ENCODE measurements at regions not wholly inside any gene's neighbourhood (a gene's known extent, or its start where the extent isn't known, plus 50 kb on each side); places are given as distances from the start of the nearest gene placed in this dataset.

DNA sequence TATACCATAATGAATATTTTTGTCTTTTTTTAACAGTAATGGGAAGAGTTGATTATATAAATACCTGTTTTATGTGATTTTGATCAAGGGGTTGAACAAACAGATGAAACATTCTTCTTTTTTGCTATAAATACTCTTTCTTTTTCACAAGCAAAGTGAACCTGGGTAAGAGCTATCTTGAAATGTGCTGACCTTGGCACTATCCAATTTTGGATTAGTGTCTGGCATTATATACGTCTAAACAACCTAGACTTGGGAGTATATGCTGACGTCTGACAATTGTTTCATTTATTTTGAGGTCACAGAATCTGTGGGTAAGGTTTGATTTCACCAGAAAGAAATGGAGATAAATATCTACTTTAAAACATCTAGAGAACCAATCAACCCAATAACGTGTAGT is 716.0 kb upstream of the STXBP6 start:
- no peak for DNase-seq (ENCODE audit: low read depth)
- TF ChIP-seq, protein P1, sequence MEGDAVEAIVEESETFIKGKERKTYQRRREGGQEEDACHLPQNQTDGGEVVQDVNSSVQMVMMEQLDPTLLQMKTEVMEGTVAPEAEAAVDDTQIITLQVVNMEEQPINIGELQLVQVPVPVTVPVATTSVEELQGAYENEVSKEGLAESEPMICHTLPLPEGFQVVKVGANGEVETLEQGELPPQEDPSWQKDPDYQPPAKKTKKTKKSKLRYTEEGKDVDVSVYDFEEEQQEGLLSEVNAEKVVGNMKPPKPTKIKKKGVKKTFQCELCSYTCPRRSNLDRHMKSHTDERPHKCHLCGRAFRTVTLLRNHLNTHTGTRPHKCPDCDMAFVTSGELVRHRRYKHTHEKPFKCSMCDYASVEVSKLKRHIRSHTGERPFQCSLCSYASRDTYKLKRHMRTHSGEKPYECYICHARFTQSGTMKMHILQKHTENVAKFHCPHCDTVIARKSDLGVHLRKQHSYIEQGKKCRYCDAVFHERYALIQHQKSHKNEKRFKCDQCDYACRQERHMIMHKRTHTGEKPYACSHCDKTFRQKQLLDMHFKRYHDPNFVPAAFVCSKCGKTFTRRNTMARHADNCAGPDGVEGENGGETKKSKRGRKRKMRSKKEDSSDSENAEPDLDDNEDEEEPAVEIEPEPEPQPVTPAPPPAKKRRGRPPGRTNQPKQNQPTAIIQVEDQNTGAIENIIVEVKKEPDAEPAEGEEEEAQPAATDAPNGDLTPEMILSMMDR (conservative IDR thresholded peaks at IDR 0.05; ENCODE audit: low read depth, low read length): no peak

DNA sequence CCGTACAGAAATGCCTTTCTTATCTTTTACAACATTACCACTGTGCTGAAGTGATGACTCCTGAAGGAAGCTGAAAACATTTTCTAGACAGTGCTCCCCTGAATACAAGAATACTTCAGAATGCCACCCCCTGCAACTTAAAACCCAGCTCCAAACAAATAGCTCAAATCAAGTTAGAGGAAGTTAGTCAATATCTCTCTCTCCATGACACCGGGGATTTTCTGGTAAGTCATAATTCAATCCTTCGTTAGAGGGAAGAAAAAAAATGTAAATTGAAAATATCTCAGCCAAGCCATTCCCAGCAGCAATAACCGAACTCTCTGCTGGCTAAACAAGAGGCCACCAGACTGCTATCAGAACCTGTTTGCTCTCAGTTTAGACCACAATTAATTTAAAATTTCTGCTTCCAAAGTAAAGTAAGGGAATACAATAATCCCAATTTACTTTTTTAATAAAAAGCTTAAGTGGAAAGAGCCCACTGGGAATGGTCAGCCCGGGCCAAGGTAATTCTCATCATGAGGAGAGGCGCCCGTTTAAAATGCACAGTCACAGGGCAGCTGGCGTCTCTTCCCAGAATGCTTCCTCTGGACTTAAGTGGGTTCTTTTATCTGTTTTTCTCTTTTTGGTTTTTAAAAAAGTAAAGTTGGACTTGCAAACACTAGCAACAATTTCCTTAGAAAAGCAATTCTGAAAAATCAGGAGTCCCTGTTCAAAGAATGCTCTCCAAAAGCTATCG is 710.1 kb upstream of the STXBP6 start:
- TF ChIP-seq, protein P1 (conservative IDR thresholded peaks at IDR 0.05; ENCODE audit: low read depth, low read length): no peak
- DNase-seq (ENCODE audit: low read depth): no peak
- no peak overlapping the region for H3K4me3 ChIP-seq (ENCODE audit: low read depth, low read length)

More for the DNA sequence above, 716.0 kb upstream of the STXBP6 start:
- no peak overlapping the region for H3K4me3 ChIP-seq (ENCODE audit: low read depth, low read length)

DNA sequence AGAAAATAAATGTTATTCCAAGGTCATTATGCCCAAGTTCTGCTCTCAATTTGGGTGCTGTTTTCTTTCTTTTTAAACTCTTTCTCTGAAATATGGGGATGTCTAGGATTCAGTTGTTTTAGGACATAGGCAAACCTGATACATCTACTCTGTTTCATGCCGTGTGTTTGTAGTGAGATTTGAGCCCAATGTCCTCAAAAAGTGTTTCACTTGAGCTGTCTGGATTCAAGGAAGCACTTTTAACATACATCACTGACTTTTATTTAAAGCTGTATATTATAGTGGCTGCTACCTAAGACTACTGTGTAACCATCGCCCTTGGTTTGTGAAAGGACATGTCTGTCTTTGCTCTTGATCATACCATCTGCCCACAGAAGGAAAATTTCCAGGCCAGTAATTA is 709.3 kb upstream of the STXBP6 start:
- H3K4me3 ChIP-seq (ENCODE audit: low read depth, low read length): no peak overlapping the region
- TF ChIP-seq, protein P1 (conservative IDR thresholded peaks at IDR 0.05; ENCODE audit: low read depth, low read length): no peak
- DNase-seq (ENCODE audit: low read depth): no peak

DNA sequence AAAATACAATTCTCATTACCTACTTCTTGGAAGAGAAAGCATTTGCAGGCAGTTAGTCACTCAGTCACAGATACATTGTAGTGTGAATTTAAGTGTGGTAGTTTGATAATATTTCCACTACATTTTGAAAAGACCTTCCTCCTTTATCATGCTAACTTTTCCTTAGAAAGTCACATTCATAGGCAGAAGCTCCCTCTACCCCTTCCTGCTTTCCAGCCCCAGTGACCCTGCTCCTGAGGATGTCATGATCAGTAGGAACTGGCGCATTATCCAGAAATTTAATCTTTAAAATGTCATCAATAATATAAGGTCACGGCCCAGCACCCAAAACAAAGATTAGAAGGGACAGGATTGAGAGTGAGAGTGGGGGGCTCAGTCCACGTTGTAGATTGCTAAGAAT is 707.4 kb upstream of the STXBP6 start:
- H3K4me3 ChIP-seq (ENCODE audit: low read depth, low read length): no peak overlapping the region
- DNase-seq (ENCODE audit: low read depth): no peak
- TF ChIP-seq, protein P1 (conservative IDR thresholded peaks at IDR 0.05; ENCODE audit: low read depth, low read length): no peak

DNA sequence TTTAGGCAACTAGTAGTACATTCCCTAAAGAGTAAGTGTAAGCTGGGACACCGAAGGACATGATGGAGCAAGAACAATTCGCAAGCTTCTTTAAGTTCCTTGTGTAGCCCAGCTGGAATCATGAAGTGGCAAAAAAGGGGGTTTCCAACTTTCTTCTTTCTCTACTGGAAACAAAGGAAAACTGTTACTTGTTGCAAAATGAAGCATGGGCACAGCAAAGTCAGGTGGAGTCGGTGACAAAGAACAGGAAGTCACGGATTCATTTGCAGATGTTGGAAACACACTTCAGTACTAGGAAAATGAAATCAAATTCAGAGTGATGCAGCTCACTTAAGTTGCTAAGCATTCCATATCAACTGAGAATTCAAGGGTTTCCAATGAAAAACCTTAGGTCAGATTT is 706.9 kb upstream of the STXBP6 start:
- DNase-seq (ENCODE audit: low read depth): no peak
- TF ChIP-seq, protein P1 (conservative IDR thresholded peaks at IDR 0.05; ENCODE audit: low read depth, low read length): no peak
- no peak overlapping the region for H3K4me3 ChIP-seq (ENCODE audit: low read depth, low read length)

DNA sequence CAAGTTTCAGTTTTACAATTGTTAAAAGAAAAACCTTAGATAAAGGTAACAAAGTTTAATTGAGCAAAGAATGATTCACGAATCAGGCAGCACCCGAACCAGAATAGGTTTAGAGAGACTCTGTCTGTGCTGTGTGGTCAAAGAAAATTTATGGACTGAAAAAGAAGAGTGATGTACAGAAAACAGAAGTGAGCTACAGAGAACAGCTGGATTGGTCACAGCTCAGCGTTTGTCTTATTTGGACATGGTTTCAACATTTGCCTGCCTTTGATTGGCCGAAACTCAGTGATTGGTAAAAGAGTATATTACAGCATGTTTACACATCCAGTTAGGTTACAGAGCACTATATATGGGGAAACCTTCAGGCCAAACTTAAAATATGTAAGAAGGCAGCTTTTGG is 703.2 kb upstream of the STXBP6 start:
- TF ChIP-seq, protein P1 (conservative IDR thresholded peaks at IDR 0.05; ENCODE audit: low read depth, low read length): no peak

DNA sequence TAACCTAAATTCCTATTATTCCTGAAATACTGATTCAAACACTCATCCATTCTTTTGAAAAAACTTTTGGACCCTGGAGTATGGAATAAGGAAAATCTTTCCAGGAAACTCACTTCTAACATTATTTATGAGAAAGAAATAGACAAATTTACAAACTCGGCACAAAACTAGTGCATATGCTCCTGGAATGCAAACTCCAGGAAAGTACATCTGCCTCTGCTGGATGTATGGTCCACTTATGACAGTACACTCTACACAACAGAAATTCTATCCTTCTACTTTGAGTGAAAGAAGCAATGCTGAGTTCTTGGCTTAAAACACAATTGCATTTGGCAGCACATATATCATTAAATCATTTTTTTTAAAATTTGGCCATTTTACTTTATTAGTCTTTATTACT is 700.5 kb upstream of the STXBP6 start:
- TF ChIP-seq, protein P1 (conservative IDR thresholded peaks at IDR 0.05; ENCODE audit: low read depth, low read length): no peak
- no peak for DNase-seq (ENCODE audit: low read depth)
- H3K4me3 ChIP-seq (ENCODE audit: low read depth, low read length): no peak overlapping the region

More for the DNA sequence above, 703.2 kb upstream of the STXBP6 start:
- no peak overlapping the region for H3K4me3 ChIP-seq (ENCODE audit: low read depth, low read length)
- no peak for DNase-seq (ENCODE audit: low read depth)

All from choroid plexus epithelial cell (primary cell).